KMS-11 (cell line): ENCODE measurements at regions not wholly inside any gene's neighbourhood (a gene's known extent, or its start where the extent isn't known, plus 50 kb on each side); places are given as distances from the start of the nearest gene placed in this dataset.

Experiments used
- H2AFZ ChIP-seq: fragments of 200-600 bp; sonication (generic); 2 replicates; pipeline ENCODE4 v1.6.1; 2016; ENCODE audit warnings: antibody characterized with exemption, mixed run types, low read depth
- H3K27ac ChIP-seq: fragments of 200-600 bp; sonication (generic); 2 replicates; pipeline ENCODE4 v1.6.1; 2016; ENCODE audit warnings: mild to moderate bottlenecking, mixed run types
- H3K27me3 ChIP-seq: fragments of 200-600 bp; sonication (generic); 2 replicates; pipeline ENCODE4 v1.6.1; 2017; ENCODE audit warnings: mild to moderate bottlenecking, low read depth, mixed run types, moderate library complexity; ENCODE audit not compliant: insufficient read depth
- H3K36me3 ChIP-seq: fragments of 200-600 bp; sonication (generic); 2 replicates; pipeline ENCODE4 v1.6.1; 2017; ENCODE audit warnings: mild to moderate bottlenecking, mixed run types; ENCODE audit not compliant: insufficient read depth
- H3K4me1 ChIP-seq: fragments of 200-600 bp; sonication (generic); 2 replicates; pipeline ENCODE4 v1.6.1; 2016; ENCODE audit warnings: mild to moderate bottlenecking, low read depth, mixed run types; ENCODE audit not compliant: poor library complexity, severe bottlenecking
- H3K4me2 ChIP-seq: fragments of 200-600 bp; sonication (generic); 2 replicates; pipeline ENCODE4 v1.7.0; 2016; ENCODE audit warnings: mild to moderate bottlenecking, mixed run types
- H3K4me3 ChIP-seq: fragments of 200-600 bp; sonication (generic); IDR thresholded peaks from 2 replicates; pipeline ENCODE4 v1.6.1; 2017; ENCODE audit warnings: low read depth, low read length, mixed read lengths; ENCODE audit not compliant: insufficient read depth
- H3K79me2 ChIP-seq: fragments of 200-600 bp; sonication (generic); 2 replicates; pipeline ENCODE4 v1.6.1; 2016; ENCODE audit warnings: low read depth, mixed run types; ENCODE audit not compliant: insufficient read depth
- H3K9ac ChIP-seq: fragments of 200-600 bp; sonication (generic); 2 replicates; pipeline ENCODE4 v1.6.1; 2016; ENCODE audit warnings: mild to moderate bottlenecking, mixed run types
- H4K20me1 ChIP-seq: fragments of 200-600 bp; sonication (generic); 2 replicates; pipeline ENCODE4 v1.6.1; 2016; ENCODE audit warnings: mild to moderate bottlenecking, mixed run types; ENCODE audit not compliant: insufficient read depth
- CTCF ChIP-seq: fragments of 200-600 bp; sonication (generic); conservative IDR thresholded peaks from 2 replicates; pipeline ENCODE4 v1.6.1; 2017; ENCODE audit warnings: low read depth, mild to moderate bottlenecking, antibody characterized with exemption, low read length, moderate library complexity, mixed read lengths

- no peaks in the 10 kb centered on the region for H4K20me1 ChIP-seq
- H3K36me3 ChIP-seq = no peaks in the 10 kb centered on the region
- no peak overlapping the region for H3K4me2 ChIP-seq
- H3K4me3 ChIP-seq = no peak overlapping the region
- H3K9ac ChIP-seq = no peak overlapping the region
- no peaks in the 10 kb centered on the region for H3K27me3 ChIP-seq
- H3K4me1 ChIP-seq = no peaks in the 10 kb centered on the region
- no peak overlapping the region for H3K27ac ChIP-seq
- H3K79me2 ChIP-seq = no peaks in the 10 kb centered on the region
- TF ChIP-seq CTCF = no peak
- no peak overlapping the region for H2AFZ ChIP-seq
Observed at GRCh38 chr1:170318736-170319135, 173.0 kb downstream of the NTMT2 start.

GRCh38 chr1:170321113-170321512 lies 175.4 kb downstream of the NTMT2 start:
- Histone ChIP-seq H3K4me3 (no peak overlapping the region), H3K36me3 (no peaks in the 10 kb centered on the region), H3K27me3 (no peaks in the 10 kb centered on the region), H3K79me2 (no peaks in the 10 kb centered on the region), H4K20me1 (no peaks in the 10 kb centered on the region), H3K27ac (no peak overlapping the region), H3K4me1 (no peaks in the 10 kb centered on the region), H2AFZ (no peak overlapping the region), H3K4me2 (no peak overlapping the region), H3K9ac (no peak overlapping the region)
- no peak for TF ChIP-seq CTCF

GRCh38 chr1:170326186-170326585 lies 180.4 kb downstream of the NTMT2 start:
- TF ChIP-seq CTCF = no peak
- H3K4me3 ChIP-seq = no peak overlapping the region

GRCh38 chr1:170332801-170333200 lies 187.0 kb downstream of the NTMT2 start:
- no peak overlapping the region for H3K4me3 ChIP-seq
- H3K27ac ChIP-seq = no peak overlapping the region
- H3K9ac ChIP-seq = no peak overlapping the region
- H3K79me2 ChIP-seq = no peaks in the 10 kb centered on the region
- H3K4me1 ChIP-seq = no peaks in the 10 kb centered on the region
- H3K4me2 ChIP-seq = no peak overlapping the region
- TF ChIP-seq CTCF = no peak
- no peaks in the 10 kb centered on the region for H4K20me1 ChIP-seq
- H3K27me3 ChIP-seq = no peaks in the 10 kb centered on the region
- no peak overlapping the region for H2AFZ ChIP-seq
- no peaks in the 10 kb centered on the region for H3K36me3 ChIP-seq

More at GRCh38 chr1:170326186-170326585, 180.4 kb downstream of the NTMT2 start:
- no peaks in the 10 kb centered on the region for H3K36me3 ChIP-seq
- H4K20me1 ChIP-seq = no peaks in the 10 kb centered on the region
- H2AFZ ChIP-seq = no peak overlapping the region
- no peak overlapping the region for H3K4me2 ChIP-seq
- no peaks in the 10 kb centered on the region for H3K79me2 ChIP-seq
- no peak overlapping the region for H3K9ac ChIP-seq
- no peak overlapping the region for H3K27ac ChIP-seq
- H3K27me3 ChIP-seq = no peaks in the 10 kb centered on the region
- no peaks in the 10 kb centered on the region for H3K4me1 ChIP-seq
